Endothelial cell of umbilical vein (primary cell): ENCODE measurements at regions not wholly inside any gene's neighbourhood (a gene's known extent, or its start where the extent isn't known, plus 50 kb on each side); places are given as distances from the start of the nearest gene placed in this dataset.

Experiments used
- BruUV-seq: library from RNA; stranded (reverse); fragments of 400-500 nt; replicated peaks from 2 replicates; lab custom pipeline; 2021; lab: Mats Ljungman, UMichigan
- CTCF ChIA-PET: fragments of 300-600, 350-600 bp; sonication (Branson Sonifier 250); formaldehyde crosslinking; loops from one replicate; lab custom pipeline; 2021; ENCODE audit warnings: antibody characterized with exemption, inconsistent platforms; lab: Charles Lee
- POLR2A ChIA-PET: fragments of 300-600, 350-600 bp; sonication (Branson Sonifier 250); formaldehyde crosslinking; loops from one replicate; lab custom pipeline; 2021; ENCODE audit warnings: antibody characterized with exemption, inconsistent platforms; lab: Charles Lee
- DNase-seq: peaks from one replicate; pipeline ENCODE4 v3.0.0-alpha.2; 2011; ENCODE audit warnings: low read depth, low spot score
- FAIRE-seq: peaks from 2 replicates; lab custom pipeline; 2011; peaks lifted over from hg19 to GRCh38; lab: Jason Lieb, UNC
- H2AFZ ChIP-seq: 2 replicates; pipeline ENCODE4 v1.6.0; 2012; ENCODE audit warnings: low read depth, low read length, control low read depth, inconsistent platforms
- H3K27ac ChIP-seq: 2 replicates; pipeline ENCODE4 v1.5.1; 2011; ENCODE audit warnings: low read depth, mild to moderate bottlenecking, control low read depth, low read length, moderate library complexity; ENCODE audit not compliant: insufficient read depth
- H3K27me3 ChIP-seq, 2 experiments: 2 replicates each; pipeline versions ENCODE4 v1.6.0 to v1.6.1; 2011; ENCODE audit warnings: low read length in 2 of 2, mixed read lengths in 1 of 2; ENCODE audit not compliant: control insufficient read depth in 2 of 2, insufficient read depth in 2 of 2
- H3K36me3 ChIP-seq, 2 experiments: 2 replicates in 1 of 2; 3 replicates in 1 of 2; pipeline ENCODE4 v1.5.1; 2011; ENCODE audit warnings: low read length in 2 of 2, mild to moderate bottlenecking in 1 of 2, moderate library complexity in 1 of 2; ENCODE audit not compliant: control insufficient read depth in 2 of 2, insufficient read depth in 2 of 2; ENCODE audit errors: extremely low read depth in 1 of 2
- H3K4me1 ChIP-seq: 3 replicates; pipeline ENCODE4 v1.5.1; 2011; ENCODE audit warnings: mild to moderate bottlenecking, low read length; ENCODE audit not compliant: control insufficient read depth, insufficient read depth; ENCODE audit errors: extremely low read depth
- H3K4me2 ChIP-seq: 2 replicates; pipeline ENCODE4 v1.6.1; 2011; ENCODE audit warnings: low read length, control low read depth, mixed read lengths; ENCODE audit not compliant: insufficient read depth
- H3K4me3 ChIP-seq, 3 experiments: fragments of 200-600 bp in 1 of 3; sonication (generic), shearing (Covaris generic) in 1 of 3; replicated peaks in 1 of 3; 2 replicates each; pipeline ENCODE4 v1.5.1; 2011 to 2016; ENCODE audit warnings: control low read depth in 3 of 3, low read length in 3 of 3, mild to moderate bottlenecking in 2 of 3, inconsistent platforms in 1 of 3, low read depth in 1 of 3, moderate library complexity in 1 of 3; ENCODE audit not compliant: insufficient read depth in 1 of 3
- H3K79me2 ChIP-seq: 2 replicates; pipeline ENCODE4 v1.6.0; 2012; ENCODE audit warnings: low read length, inconsistent platforms; ENCODE audit not compliant: control insufficient read depth, insufficient read depth
- H3K9ac ChIP-seq: replicated peaks from 2 replicates; pipeline ENCODE3; 2011; ENCODE audit warnings: low read length, control low read depth; ENCODE audit not compliant: insufficient read depth; ENCODE audit errors: extremely low read depth
- H3K9me1 ChIP-seq: replicated peaks from 3 replicates; pipeline ENCODE4 v1.6.0; 2011; ENCODE audit warnings: mild to moderate bottlenecking, low read length; ENCODE audit not compliant: control insufficient read depth, insufficient read depth; ENCODE audit errors: extremely low read depth
- H3K9me3 ChIP-seq: replicated peaks from 2 replicates; pipeline ENCODE4 v1.5.1; 2012; ENCODE audit warnings: low read length, inconsistent platforms; ENCODE audit not compliant: control insufficient read depth, insufficient read depth
- H4K20me1 ChIP-seq: replicated peaks from 2 replicates; pipeline ENCODE3; 2011; ENCODE audit warnings: mild to moderate bottlenecking, low read length; ENCODE audit not compliant: control insufficient read depth, insufficient read depth; ENCODE audit errors: extremely low read depth
- CTCF ChIP-seq, 2 donors: IDR thresholded peaks; 1 replicate in 1 of 2; 2 replicates in 1 of 2; pipeline ENCODE4 v1.5.1; 2011; ENCODE audit warnings: low read length in 2 of 2, mild to moderate bottlenecking in 2 of 2, moderate library complexity in 2 of 2, control low read depth in 1 of 2, inconsistent platforms in 1 of 2, low read depth in 1 of 2; ENCODE audit not compliant: insufficient read depth in 1 of 2; ENCODE audit errors: extremely low read depth in 1 of 2
- EZH2 ChIP-seq: IDR thresholded peaks from 2 replicates; pipeline ENCODE4 v1.6.1; 2012; ENCODE audit warnings: borderline replicate concordance, low read depth, mild to moderate bottlenecking, moderate library complexity, low read length, inconsistent platforms; ENCODE audit not compliant: severe bottlenecking
- FOS ChIP-seq: IDR thresholded peaks from 2 replicates; pipeline ENCODE4 v1.6.1; 2011; ENCODE audit warnings: mild to moderate bottlenecking, low read length, moderate library complexity, borderline replicate concordance; ENCODE audit not compliant: insufficient read depth
- GATA2 ChIP-seq: IDR thresholded peaks from 2 replicates; pipeline ENCODE4 v1.7.0; 2011; ENCODE audit warnings: low read depth, mild to moderate bottlenecking, moderate library complexity, mixed read lengths, low read length; ENCODE audit not compliant: insufficient read length, insufficient read depth
- JUN ChIP-seq: IDR thresholded peaks from 2 replicates; pipeline ENCODE4 v1.6.1; 2011; ENCODE audit warnings: borderline replicate concordance, low read depth; ENCODE audit not compliant: insufficient read length, insufficient read depth
- MYC ChIP-seq: IDR thresholded peaks from one replicate; pipeline ENCODE4 v1.6.1; 2011; ENCODE audit warnings: mild to moderate bottlenecking, low read depth, low read length
- POLR2A ChIP-seq: IDR thresholded peaks from 2 replicates; pipeline ENCODE4 v1.6.1; 2012; ENCODE audit warnings: low read depth, mild to moderate bottlenecking, control low read depth, low read length
- POLR2AphosphoS5 ChIP-seq: IDR thresholded peaks from 2 replicates; pipeline ENCODE4 v1.6.1; 2012; ENCODE audit warnings: low read depth, mild to moderate bottlenecking, control low read depth, low read length, moderate library complexity; ENCODE audit not compliant: insufficient read depth
- dilution Hi-C: fragments of 300-500 bp; cut with MboI; formaldehyde crosslinking; loops from one replicate; pipeline ENCODE4 v1.15.0; 2019; ENCODE audit warnings: low sequenced_read_pairs; ENCODE audit not compliant: extremely low pct_ligation_motif_present
- intact Hi-C: fragments of 100-400 bp; cut with micrococcal nuclease; formaldehyde crosslinking; loops from one replicate; pipeline ENCODE4 v1.10.0; 2022
- TF ChIP-seq, protein P1 (sequence below): IDR thresholded peaks from 2 replicates; pipeline ENCODE4 v1.6.1; 2011; ENCODE audit not compliant: insufficient read depth, insufficient read length

- Histone ChIP-seq H2AFZ (no peak overlapping the region), H3K9me1 (no peaks in the 10 kb centered on the region), H3K27ac (no peak overlapping the region), H3K4me2 (no peak overlapping the region), H4K20me1 (no peaks in the 10 kb centered on the region), H3K27me3 (no peaks in the 10 kb centered on the region), H3K4me1 (no peaks in the 10 kb centered on the region), H3K36me3 (no peaks in the 10 kb centered on the region), H3K79me2 (no peaks in the 10 kb centered on the region), H3K9ac (no peak overlapping the region), H3K4me3 (no peak overlapping the region), H3K9me3 (no peaks in the 10 kb centered on the region)
- dilution Hi-C loops, result no loop called here
- TF ChIP-seq MYC (no peak), JUN (no peak), GATA2 (no peak), CTCF (IDR thresholded peaks at IDR 0.05; ENCODE audit: extremely low read depth in 1 of 2, insufficient read depth in 1 of 2, low read depth in 1 of 2, low read length in 2 of 2) (no peak), POLR2AphosphoS5 (no peak), POLR2A (no peak), EZH2 (no peak), FOS (no peak)
- TF ChIP-seq, protein P1, sequence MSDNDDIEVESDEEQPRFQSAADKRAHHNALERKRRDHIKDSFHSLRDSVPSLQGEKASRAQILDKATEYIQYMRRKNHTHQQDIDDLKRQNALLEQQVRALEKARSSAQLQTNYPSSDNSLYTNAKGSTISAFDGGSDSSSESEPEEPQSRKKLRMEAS, result no peak
- ChIA-PET CTCF (interaction anchor here (1.1 kb wide), 1 partner anchor 941 kb away, joined by 3 read pairs; no protein-coding TSS in a partner anchor), POLR2A (no interaction called here)
- intact Hi-C loops, result no loop called here
- FAIRE-seq, result no peak
- no TSS peak for BruUV-seq
- DNase-seq, result no peak
These were observed 515.3 kb downstream of the TENT5A start for GRCh38 chr6:81237226-81237625.
